ENCODE measurements at regions not wholly inside any gene's neighbourhood (a gene's known extent, or its start where the extent isn't known, plus 50 kb on each side); places are given as distances from the start of the nearest gene placed in this dataset.

DNA sequence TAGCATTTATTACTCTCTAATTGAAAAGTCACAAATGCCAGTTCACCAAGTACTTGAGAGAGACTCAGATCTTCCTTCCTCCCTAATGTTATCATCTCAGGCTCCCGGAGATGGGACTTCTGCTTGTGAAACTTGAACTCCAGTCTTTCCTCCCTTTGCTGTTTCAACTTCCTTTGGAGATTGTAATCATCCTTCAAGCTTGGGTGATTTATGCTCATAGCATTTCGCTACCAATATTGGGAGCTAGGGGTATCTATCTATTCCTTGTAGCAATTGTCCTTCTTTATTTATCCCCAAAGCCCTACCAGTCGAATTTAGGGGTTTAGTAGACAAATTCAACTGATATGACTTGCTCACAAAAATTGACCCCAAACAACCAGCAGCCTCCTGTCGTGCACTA, 117.9 kb upstream of the STARD3NL start:
- no peaks in the 10 kb centered on the region for H3K4me1 Mint-ChIP-seq (ENCODE audit: low read depth)
- ChIA-PET POLR2A (interaction anchor here (0.6 kb wide), 1 partner anchor 1232 kb away, joined by 3 read pairs; no protein-coding TSS in a partner anchor), CTCF (no interaction called here)
- no peak overlapping the region for H3K4me3 ChIP-seq (ENCODE audit: low read length)
- no peak overlapping the region for H3K27ac ChIP-seq (ENCODE audit: low read depth in 1 of 2, low read length in 2 of 2)
- H3K9me3 ChIP-seq (ENCODE audit: control insufficient read depth in 1 of 2, insufficient read depth in 1 of 2, low read length in 2 of 2) = no peaks in the 10 kb centered on the region
- no peaks in the 10 kb centered on the region for H3K4me1 ChIP-seq (ENCODE audit: insufficient read depth, low read length)
- ATAC-seq (ENCODE audit: poor library complexity) (no peak), DNase-seq (no peak)
- no peaks in the 10 kb centered on the region for H3K36me3 ChIP-seq (ENCODE audit: insufficient read depth, low read length)
- no peak overlapping the region for H3K4me3 Mint-ChIP-seq
- H3K27ac Mint-ChIP-seq = no peak overlapping the region
- TF ChIP-seq, protein P1, sequence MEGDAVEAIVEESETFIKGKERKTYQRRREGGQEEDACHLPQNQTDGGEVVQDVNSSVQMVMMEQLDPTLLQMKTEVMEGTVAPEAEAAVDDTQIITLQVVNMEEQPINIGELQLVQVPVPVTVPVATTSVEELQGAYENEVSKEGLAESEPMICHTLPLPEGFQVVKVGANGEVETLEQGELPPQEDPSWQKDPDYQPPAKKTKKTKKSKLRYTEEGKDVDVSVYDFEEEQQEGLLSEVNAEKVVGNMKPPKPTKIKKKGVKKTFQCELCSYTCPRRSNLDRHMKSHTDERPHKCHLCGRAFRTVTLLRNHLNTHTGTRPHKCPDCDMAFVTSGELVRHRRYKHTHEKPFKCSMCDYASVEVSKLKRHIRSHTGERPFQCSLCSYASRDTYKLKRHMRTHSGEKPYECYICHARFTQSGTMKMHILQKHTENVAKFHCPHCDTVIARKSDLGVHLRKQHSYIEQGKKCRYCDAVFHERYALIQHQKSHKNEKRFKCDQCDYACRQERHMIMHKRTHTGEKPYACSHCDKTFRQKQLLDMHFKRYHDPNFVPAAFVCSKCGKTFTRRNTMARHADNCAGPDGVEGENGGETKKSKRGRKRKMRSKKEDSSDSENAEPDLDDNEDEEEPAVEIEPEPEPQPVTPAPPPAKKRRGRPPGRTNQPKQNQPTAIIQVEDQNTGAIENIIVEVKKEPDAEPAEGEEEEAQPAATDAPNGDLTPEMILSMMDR (IDR thresholded peaks at IDR 0.05) = no peak
- H3K9me3 Mint-ChIP-seq = no peaks in the 10 kb centered on the region
- H3K27me3 ChIP-seq (ENCODE audit: control insufficient read depth in 1 of 2, insufficient read depth in 2 of 2, low read length in 2 of 2) = peaks cover 0 to 5% of the 10 kb centered on the region in 2 experiments
- no peaks in the 10 kb centered on the region for H3K27me3 Mint-ChIP-seq
- no peaks in the 10 kb centered on the region for H3K36me3 Mint-ChIP-seq (ENCODE audit: low read depth)
- intact Hi-C loops (cut with DNase I, micrococcal nuclease) = no loop called here

DNA sequence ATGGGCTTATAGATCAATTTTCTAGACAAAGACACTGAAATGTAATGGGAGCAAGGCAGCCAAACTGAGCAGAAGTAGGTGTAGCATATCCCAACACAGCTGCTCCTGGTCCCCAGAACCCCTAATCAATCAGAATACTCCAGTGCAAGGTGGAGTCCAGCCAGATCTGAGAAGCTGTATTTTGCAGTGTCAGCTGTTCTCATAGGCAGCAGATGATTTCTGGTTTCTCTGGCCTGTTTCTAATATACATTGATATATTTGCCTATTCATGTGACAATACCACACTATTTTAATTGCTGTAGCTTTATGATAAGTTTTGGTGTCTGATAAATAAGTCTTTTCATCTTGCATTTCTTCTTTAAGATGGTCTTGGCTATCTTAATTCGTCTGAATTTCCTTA, 117.4 kb upstream of the STARD3NL start:
- Mint-ChIP-seq H3K27ac (no peak overlapping the region), H3K9me3 (no peaks in the 10 kb centered on the region), H3K4me3 (no peak overlapping the region), H3K4me1 (ENCODE audit: low read depth) (no peaks in the 10 kb centered on the region), H3K36me3 (ENCODE audit: low read depth) (no peaks in the 10 kb centered on the region), H3K27me3 (no peaks in the 10 kb centered on the region)
- POLR2A ChIA-PET = no interaction called here
- Histone ChIP-seq H3K9me3 (ENCODE audit: control insufficient read depth in 1 of 2, insufficient read depth in 1 of 2, low read length in 2 of 2) (no peaks in the 10 kb centered on the region), H3K27me3 (ENCODE audit: control insufficient read depth in 1 of 2, insufficient read depth in 2 of 2, low read length in 2 of 2) (peaks cover 0 to 5% of the 10 kb centered on the region in 2 experiments), H3K27ac (ENCODE audit: low read depth in 1 of 2, low read length in 2 of 2) (no peak overlapping the region), H3K36me3 (ENCODE audit: insufficient read depth, low read length) (no peaks in the 10 kb centered on the region), H3K4me3 (ENCODE audit: low read length) (no peak overlapping the region), H3K4me1 (ENCODE audit: insufficient read depth, low read length) (no peaks in the 10 kb centered on the region)
- intact Hi-C loops (cut with DNase I, micrococcal nuclease) = no loop called here
- CTCF ChIA-PET = no interaction called here
- TF ChIP-seq, protein P1 (IDR thresholded peaks at IDR 0.05) = no peak
- no peak for DNase-seq
- ATAC-seq (ENCODE audit: poor library complexity) = no peak

DNA sequence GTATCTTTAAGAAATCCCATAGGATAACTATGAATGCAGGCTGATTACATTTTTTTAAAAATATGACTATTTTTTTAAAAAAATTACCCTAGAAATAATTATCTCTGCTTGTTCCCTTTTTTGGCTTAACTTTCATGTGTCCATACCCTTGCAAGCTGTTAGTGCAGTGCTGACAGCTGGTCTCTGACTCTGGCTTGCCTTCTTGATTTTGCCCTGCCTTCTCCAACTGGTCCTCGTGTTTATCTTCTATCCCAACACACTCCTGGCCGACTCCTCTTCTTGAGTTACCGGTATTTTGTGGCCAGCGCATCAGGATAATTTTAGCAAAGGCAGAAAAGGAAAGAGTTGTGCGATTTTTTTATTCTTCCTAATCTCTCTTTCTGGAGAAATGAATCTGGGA, 111.7 kb upstream of the STARD3NL start:
- no peaks in the 10 kb centered on the region for H3K9me3 Mint-ChIP-seq
- intact Hi-C loops (cut with DNase I, micrococcal nuclease) = no loop called here

More for the DNA sequence above, 111.7 kb upstream of the STARD3NL start:
- no peaks in the 10 kb centered on the region for H3K9me3 ChIP-seq (ENCODE audit: control insufficient read depth in 1 of 2, insufficient read depth in 1 of 2, low read length in 2 of 2)
- TF ChIP-seq, protein P1 (IDR thresholded peaks at IDR 0.05) = no peak
- Mint-ChIP-seq H3K27me3 (peaks cover 10% of the 10 kb centered on the region), H3K36me3 (ENCODE audit: low read depth) (no peaks in the 10 kb centered on the region), H3K4me3 (no peak overlapping the region), H3K4me1 (ENCODE audit: low read depth) (no peaks in the 10 kb centered on the region), H3K27ac (no peak overlapping the region)
- ATAC-seq (ENCODE audit: poor library complexity) = no peak
- POLR2A ChIA-PET = interaction anchor here (0.6 kb wide), 1 partner anchor 835 kb away, joined by 3 read pairs; no protein-coding TSS in a partner anchor
- DNase-seq = no peak
- CTCF ChIA-PET = no interaction called here
- H3K36me3 ChIP-seq (ENCODE audit: insufficient read depth, low read length) = no peaks in the 10 kb centered on the region
- H3K4me1 ChIP-seq (ENCODE audit: insufficient read depth, low read length) = no peaks in the 10 kb centered on the region
- H3K27ac ChIP-seq (ENCODE audit: low read depth in 1 of 2, low read length in 2 of 2) = no peak overlapping the region
- H3K27me3 ChIP-seq (ENCODE audit: control insufficient read depth in 1 of 2, insufficient read depth in 2 of 2, low read length in 2 of 2) = peaks cover 5% of the 10 kb centered on the region in 2 experiments
- H3K4me3 ChIP-seq (ENCODE audit: low read length) = no peak overlapping the region

All from CD4-positive, alpha-beta T cell (primary cell).